Esophagus muscularis mucosa (tissue), 4 donors: ENCODE measurements at regions not wholly inside any gene's neighbourhood (a gene's known extent, or its start where the extent isn't known, plus 50 kb on each side); places are given as distances from the start of the nearest gene placed in this dataset.

Experiments
- DNase-seq: peaks from one replicate; pipeline ENCODE4 v3.0.0-alpha.2; 2017; ENCODE audit errors: extremely low spot score
- H3K27ac ChIP-seq, 4 donors: fragments of 200-600 bp; sonication (generic); replicated peaks in 1 of 4; 1 replicate in 3 of 4; 2 replicates in 1 of 4; pipeline ENCODE4 v1.5.1; 2016 to 2019; ENCODE audit warnings: mild to moderate bottlenecking in 1 of 4
- H3K27me3 ChIP-seq, 4 donors: fragments of 200-600 bp; sonication (generic); one replicate each; pipeline versions ENCODE4 v1.5.1 to v1.6.0; 2016 to 2019
- H3K36me3 ChIP-seq, 4 donors: fragments of 200-600 bp; sonication (generic); one replicate each; pipeline ENCODE4 v1.5.1; 2016 to 2019
- H3K4me1 ChIP-seq, 4 donors: fragments of 200-600 bp; sonication (generic); one replicate each; pipeline ENCODE4 v1.5.1; 2016 to 2019
- H3K4me3 ChIP-seq, 4 donors: fragments of 200-600 bp; sonication (generic); 1 replicate in 2 of 4; 2 replicates in 2 of 4; pipeline ENCODE4 v1.5.1; 2016 to 2019; ENCODE audit warnings: mild to moderate bottlenecking in 4 of 4, moderate library complexity in 1 of 4
- H3K9me3 ChIP-seq, 4 donors: fragments of 200-600 bp; sonication (generic); 1 replicate in 3 of 4; 2 replicates in 1 of 4; pipeline ENCODE4 v1.5.1; 2016 to 2019
- EP300 ChIP-seq: sonication (generic); formaldehyde crosslinking; IDR thresholded peaks from one replicate; pipeline ENCODE4 v1.6.1; 2017; ENCODE audit warnings: antibody characterized with exemption
- POLR2A ChIP-seq: fragments of 450-650 bp; IDR thresholded peaks from one replicate; pipeline ENCODE4 v1.6.1; 2017; ENCODE audit warnings: antibody characterized with exemption, moderate library complexity, mild to moderate bottlenecking, low read depth
- POLR2AphosphoS5 ChIP-seq, 2 donors: sonication (generic); formaldehyde crosslinking; IDR thresholded peaks; one replicate each; pipeline ENCODE4 v1.6.1; 2017; ENCODE audit warnings: antibody characterized with exemption in 2 of 2
- WGBS: methylation state at CpG from one replicate; pipeline ENCODE4 v1.1.5; 2018; 5-methylcytosine and 5-hydroxymethylcytosine counted together
- intact Hi-C: fragments of 100-400 bp; cut with DNase I; formaldehyde crosslinking; loops from one replicate; pipeline ENCODE4 v1.15.1; 2023
- TF ChIP-seq, protein P1 (sequence below), 3 experiments: fragments of 200-600 bp in 2 of 3; fragments of 450-650 bp in 1 of 3; sonication (generic) in 2 of 3; IDR thresholded peaks; one replicate each; pipeline ENCODE4 v1.5.1; 2017 to 2019; ENCODE audit warnings: antibody characterized with exemption in 3 of 3, mild to moderate bottlenecking in 2 of 3, moderate library complexity in 1 of 3

DNA sequence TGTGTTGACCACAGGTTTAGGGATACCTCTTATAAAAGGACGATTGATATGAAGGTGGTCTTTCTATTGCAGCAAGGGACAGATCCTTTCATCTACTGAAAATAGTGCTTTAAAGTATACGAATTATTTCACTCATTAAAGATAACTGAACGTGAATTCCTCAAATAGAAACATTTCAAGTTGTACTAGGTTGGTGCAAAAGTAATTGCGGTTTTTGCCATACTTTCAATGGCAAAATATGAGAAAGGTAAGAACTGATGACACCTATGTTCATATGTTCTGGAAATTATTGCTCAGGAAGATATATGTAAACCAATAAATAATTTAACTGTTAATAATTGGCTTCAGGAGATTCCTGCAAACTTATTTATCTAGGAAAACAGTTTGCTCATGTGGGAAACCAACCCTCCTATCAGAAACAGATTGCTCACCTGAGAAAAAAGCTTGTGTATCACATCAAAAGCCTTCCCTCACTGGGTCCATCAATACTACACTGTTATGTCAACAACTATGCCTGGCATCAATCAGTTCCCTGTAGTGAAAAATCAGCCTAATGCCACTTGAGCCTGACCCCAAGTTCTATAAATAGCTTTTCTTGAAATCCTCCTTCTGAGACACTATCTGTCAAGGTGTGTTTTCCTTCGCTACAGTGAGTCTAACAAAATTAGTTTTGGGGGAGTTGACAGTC lies 81.5 kb upstream of the ACSL3 start:
- Histone ChIP-seq H3K36me3 (no peaks in the 10 kb centered on the region), H3K4me1 (no peaks in the 10 kb centered on the region), H3K27ac (no peak overlapping the region), H3K27me3 (no peaks in the 10 kb centered on the region), H3K4me3 (no peak overlapping the region), H3K9me3 (no peaks in the 10 kb centered on the region)
- TF ChIP-seq POLR2AphosphoS5 (IDR thresholded peaks at IDR 0.05) (no peak), POLR2A (no peak), EP300 (no peak)
- TF ChIP-seq, protein P1, sequence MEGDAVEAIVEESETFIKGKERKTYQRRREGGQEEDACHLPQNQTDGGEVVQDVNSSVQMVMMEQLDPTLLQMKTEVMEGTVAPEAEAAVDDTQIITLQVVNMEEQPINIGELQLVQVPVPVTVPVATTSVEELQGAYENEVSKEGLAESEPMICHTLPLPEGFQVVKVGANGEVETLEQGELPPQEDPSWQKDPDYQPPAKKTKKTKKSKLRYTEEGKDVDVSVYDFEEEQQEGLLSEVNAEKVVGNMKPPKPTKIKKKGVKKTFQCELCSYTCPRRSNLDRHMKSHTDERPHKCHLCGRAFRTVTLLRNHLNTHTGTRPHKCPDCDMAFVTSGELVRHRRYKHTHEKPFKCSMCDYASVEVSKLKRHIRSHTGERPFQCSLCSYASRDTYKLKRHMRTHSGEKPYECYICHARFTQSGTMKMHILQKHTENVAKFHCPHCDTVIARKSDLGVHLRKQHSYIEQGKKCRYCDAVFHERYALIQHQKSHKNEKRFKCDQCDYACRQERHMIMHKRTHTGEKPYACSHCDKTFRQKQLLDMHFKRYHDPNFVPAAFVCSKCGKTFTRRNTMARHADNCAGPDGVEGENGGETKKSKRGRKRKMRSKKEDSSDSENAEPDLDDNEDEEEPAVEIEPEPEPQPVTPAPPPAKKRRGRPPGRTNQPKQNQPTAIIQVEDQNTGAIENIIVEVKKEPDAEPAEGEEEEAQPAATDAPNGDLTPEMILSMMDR (IDR thresholded peaks at IDR 0.05) = no peak
- no peak for DNase-seq
- intact Hi-C loops = no loop called here
- WGBS = 81% methylated on average over 5 of the region's 5 CpGs

DNA sequence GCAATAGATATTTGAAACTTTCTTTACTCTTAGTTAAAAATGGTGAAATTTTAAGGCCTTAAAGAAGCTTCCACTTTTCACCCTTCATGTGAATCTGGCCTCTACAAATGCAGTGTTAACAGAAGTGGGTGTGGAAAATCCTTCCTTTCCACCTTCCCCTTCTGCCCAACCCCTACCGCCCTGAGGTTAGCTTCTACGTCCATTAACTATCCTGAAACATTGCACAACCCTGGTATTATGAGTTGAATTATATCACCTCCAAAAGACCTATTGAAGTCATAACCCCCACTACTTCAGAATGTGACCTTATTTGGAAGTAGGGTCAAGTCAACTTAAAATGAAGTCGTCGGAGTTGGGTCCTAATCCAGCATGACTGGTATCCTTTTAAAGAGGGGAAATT lies 80.8 kb upstream of the ACSL3 start:
- DNase-seq = peak; percentile 21
- intact Hi-C loops = no loop called here
- H3K27me3 ChIP-seq = no peaks in the 10 kb centered on the region
- H3K4me3 ChIP-seq = no peak overlapping the region
- 84% methylated on average over 4 of the region's 4 CpGs for WGBS
- TF ChIP-seq EP300 (no peak), POLR2A (no peak), POLR2AphosphoS5 (IDR thresholded peaks at IDR 0.05) (no peak)
- TF ChIP-seq, protein P1 (IDR thresholded peaks at IDR 0.05) = no peak
- no peak overlapping the region for H3K27ac ChIP-seq
- H3K9me3 ChIP-seq = no peaks in the 10 kb centered on the region
- no peaks in the 10 kb centered on the region for H3K36me3 ChIP-seq
- H3K4me1 ChIP-seq = no peaks in the 10 kb centered on the region

DNA sequence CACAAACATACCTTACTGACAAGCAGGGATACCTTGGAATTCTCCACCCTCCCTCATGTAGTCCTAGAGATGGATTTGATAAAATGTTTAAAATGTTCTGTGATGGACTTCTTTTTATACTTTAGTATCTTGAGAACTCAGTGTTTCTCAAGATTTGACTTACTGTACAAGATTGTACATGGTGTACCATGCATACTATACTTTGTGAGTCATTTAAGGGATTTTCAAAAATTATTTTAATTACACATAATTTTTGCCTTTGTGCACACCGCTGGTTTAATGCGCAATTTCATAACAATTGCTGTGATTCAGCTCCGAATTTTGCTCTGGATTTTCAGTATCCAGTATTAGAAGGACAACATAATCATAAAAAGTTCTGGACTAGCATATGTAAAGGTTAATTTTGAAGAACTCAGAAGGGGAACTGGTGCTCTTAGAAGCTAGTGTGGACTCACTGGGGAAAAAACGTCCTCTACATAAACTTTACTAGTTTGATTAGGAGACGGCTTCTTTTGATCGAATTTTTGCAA lies 78.6 kb upstream of the ACSL3 start:
- H3K27me3 ChIP-seq = no peaks in the 10 kb centered on the region
- intact Hi-C loops = no loop called here
- no peak overlapping the region for H3K4me3 ChIP-seq
- WGBS = 85% methylated on average over 6 of the region's 6 CpGs
- H3K4me1 ChIP-seq = no peaks in the 10 kb centered on the region
- no peaks in the 10 kb centered on the region for H3K36me3 ChIP-seq
- no peak for DNase-seq
- TF ChIP-seq POLR2A (no peak), EP300 (no peak), POLR2AphosphoS5 (IDR thresholded peaks at IDR 0.05) (no peak)
- TF ChIP-seq, protein P1 (IDR thresholded peaks at IDR 0.05) = no peak
- H3K27ac ChIP-seq = no peak overlapping the region
- no peaks in the 10 kb centered on the region for H3K9me3 ChIP-seq

DNA sequence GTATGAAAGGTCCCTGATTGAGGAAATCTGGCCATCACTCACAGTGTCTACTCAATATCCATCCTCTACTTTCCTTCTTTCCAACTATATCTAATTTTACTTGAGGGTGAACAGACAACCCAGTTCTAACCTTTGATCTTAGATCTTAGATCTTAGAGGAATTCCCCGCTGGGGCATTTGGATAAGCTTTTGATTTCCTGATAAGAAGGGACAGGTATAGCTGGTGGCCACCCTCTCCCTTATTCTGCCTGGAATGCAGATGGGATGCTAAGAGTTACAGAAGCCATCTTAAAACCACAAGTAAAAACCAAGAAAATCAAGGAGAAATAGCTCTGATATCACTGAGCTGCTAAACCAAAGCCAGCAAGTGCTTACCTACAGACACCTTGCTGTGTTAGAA lies 77.2 kb upstream of the ACSL3 start:
- no peaks in the 10 kb centered on the region for H3K4me1 ChIP-seq
- no peaks in the 10 kb centered on the region for H3K36me3 ChIP-seq
- DNase-seq = peak; percentile 37
- no peak overlapping the region for H3K27ac ChIP-seq
- no peaks in the 10 kb centered on the region for H3K9me3 ChIP-seq
- WGBS = 100% methylated on average over 1 of the region's 1 CpG
- intact Hi-C loops = no loop called here
- TF ChIP-seq POLR2A (no peak), POLR2AphosphoS5 (IDR thresholded peaks at IDR 0.05) (no peak), EP300 (no peak)
- TF ChIP-seq, protein P1 (IDR thresholded peaks at IDR 0.05) = no peak
- H3K4me3 ChIP-seq = no peak overlapping the region
- H3K27me3 ChIP-seq = no peaks in the 10 kb centered on the region
